ENCODE measurements at regions not wholly inside any gene's neighbourhood (a gene's known extent, or its start where the extent isn't known, plus 50 kb on each side); places are given as distances from the start of the nearest gene placed in this dataset.

DNA sequence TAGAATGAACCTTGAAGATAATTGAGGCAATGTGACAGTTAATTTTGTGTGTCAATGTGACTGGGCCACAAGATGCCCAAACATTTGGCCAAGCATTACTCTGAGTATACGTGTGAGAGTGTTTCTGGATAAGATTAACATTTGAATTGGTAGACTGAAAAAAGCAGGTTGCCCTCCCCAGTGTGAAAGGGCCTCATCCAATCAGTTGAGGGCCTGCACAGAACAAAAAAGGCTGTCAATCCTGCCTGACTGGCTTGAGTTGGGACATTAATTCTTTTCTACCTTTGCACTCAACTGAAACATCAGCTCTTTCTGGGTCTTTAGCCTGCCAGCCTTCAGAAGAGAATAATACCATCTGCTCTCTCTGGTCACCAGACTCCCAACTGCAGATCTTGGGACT lies 56.6 kb upstream of the PDE1C start:
- DNase-seq, result no peak

All from activated effector memory CD4-positive, alpha-beta T cell treated with anti-CD3 and anti-CD28 coated beads, Interleukin-2, amount 50 U/mL, for 16 hours (primary cell).